ENCODE measurements at regions not wholly inside any gene's neighbourhood (a gene's known extent, or its start where the extent isn't known, plus 50 kb on each side); places are given as distances from the start of the nearest gene placed in this dataset.

- no peak for DNase-seq
Measured at GRCh38 chr9:2319421-2319820, 302.2 kb upstream of the VLDLR start.

GRCh38 chr9:2320114-2320513 is 301.5 kb upstream of the VLDLR start:
- no peak for DNase-seq

DNA sequence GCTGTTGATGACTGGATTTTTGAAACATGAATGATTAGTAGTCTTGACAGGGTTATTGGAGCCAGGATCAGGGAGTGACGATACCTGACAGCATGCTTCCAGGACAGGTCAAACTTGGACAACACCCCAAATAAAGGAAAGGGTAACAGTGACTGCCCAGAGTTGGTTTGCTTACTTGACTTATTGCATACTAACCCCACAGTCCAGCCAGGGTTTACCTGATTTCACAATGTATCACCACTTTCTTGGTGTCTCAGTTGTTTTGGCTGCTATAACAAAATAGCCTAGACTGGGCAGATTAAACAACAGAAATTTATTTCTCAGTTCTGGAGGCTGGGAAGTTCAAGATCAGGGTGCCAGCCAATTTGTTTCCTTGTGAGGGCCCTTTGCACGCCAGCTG is 301.0 kb upstream of the VLDLR start:
- DNase-seq: no peak

DNA sequence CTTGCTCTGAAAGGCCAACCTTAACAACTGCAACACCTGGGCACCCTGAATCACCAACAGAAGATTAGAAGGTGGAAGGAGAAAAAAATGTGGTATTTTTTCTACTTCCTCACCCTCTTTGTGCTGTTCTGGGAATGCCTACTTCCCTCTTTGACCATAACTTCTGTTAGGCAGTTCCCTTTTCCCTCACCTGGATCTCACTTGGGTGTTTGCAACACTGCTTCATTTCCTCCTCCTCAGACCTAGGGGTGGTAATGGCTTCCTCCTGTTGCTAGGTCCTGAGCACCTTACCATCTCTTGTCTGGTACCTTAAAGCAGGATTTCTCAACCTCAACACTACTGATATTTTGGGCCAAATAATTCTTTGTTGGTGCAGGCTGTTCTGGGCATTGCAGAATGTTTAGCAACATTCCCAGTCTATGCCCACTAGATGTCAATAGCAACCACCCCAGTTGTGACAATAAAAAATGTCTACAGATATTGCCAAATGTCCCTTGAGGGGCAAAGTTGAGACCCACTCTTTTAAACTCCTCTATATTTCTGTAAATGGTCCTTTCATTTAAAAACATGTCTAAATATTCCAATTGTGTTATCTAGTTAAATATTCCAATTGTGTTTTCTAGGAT is 300.0 kb upstream of the VLDLR start:
- DNase-seq: no peak

DNA sequence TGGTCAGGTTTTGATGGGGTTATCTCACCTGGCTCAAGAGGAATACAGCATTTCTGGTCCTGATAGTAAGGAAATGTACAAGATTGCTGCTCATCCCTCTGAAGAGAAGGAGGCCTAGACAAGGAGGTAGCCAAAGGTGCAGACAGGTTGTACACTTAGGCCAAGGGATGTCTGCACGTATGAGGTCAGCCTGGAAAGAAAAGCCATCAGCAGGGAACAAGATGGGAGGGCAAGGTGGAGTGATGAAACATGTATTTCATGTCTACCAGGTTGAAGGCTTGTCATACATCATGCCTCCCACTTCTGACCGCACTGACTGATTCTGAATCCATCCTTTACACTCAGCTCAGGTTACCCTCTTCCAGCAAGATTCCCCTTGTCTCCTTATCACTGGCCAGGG is 296.8 kb upstream of the VLDLR start:
- no peak for DNase-seq

DNA sequence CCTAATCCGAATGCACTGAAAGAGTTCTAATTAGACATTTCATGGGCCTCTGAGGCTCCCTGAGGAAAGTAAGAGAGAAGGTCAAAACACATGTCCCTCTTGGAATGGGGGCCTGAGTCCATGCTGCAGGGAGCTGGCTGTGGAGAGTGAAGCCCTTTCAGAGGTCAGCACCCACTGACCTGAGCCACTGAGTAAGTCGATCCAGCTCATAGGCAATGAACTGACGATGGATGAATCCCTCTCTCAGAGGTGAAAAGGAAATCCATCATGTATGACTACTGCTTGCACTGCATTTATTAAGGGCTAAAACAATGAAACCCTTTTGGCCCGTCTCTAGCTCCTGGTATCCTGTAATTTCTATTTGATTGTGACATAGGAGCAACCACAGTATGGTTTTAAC is 288.9 kb upstream of the VLDLR start:
- DNase-seq: no peak

DNA sequence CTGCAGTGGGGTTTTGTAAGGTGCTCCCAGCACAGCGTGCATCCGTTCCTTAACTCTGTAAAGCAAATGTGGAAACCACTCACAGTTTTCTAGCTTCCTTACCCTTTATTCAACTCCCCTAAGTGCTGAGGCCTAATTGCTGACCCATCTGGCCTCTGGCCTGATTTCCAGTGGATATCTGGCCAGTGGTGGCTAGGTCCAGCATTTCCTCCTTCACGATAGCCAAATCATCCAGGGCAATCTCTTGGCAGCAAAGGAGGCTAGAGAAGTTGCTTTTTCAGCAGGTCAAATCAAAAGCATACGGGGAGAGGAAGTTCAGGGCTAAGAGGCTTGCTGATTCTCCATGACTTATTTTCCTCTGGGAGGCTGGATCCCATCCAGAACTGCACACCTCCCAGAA is 286.3 kb upstream of the VLDLR start:
- no peak for DNase-seq

GRCh38 chr9:2336055-2336454 is 285.5 kb upstream of the VLDLR start:
- no peak for DNase-seq

- no peak for DNase-seq
Measured at GRCh38 chr9:2337131-2337530, 284.5 kb upstream of the VLDLR start.

DNA sequence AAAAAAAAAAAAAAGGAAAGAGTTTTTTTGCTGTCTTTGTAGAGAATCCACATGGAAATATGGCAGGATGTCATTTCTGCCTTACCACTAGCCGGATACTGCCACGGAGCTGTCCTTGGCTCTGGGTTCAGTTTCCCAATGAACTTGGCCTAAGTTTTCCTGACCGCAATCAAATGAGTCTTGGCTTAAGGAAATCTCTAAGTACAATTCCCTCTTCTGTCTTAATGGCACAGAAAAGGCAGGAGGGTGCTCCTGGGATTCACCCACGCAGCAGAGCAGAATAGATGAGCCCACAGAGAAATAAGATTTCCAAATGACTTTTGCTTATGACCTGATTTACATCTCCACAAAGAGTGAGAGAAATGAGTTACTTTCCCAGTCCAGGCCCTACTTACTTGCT is 284.0 kb upstream of the VLDLR start:
- DNase-seq: no peak

GRCh38 chr9:2338777-2339365 is 282.7 kb upstream of the VLDLR start:
- no peak for DNase-seq

GRCh38 chr9:2339416-2339815 is 282.2 kb upstream of the VLDLR start:
- DNase-seq: no peak

- no peak for DNase-seq
Measured at GRCh38 chr9:2340046-2340760, 281.4 kb upstream of the VLDLR start.

DNA sequence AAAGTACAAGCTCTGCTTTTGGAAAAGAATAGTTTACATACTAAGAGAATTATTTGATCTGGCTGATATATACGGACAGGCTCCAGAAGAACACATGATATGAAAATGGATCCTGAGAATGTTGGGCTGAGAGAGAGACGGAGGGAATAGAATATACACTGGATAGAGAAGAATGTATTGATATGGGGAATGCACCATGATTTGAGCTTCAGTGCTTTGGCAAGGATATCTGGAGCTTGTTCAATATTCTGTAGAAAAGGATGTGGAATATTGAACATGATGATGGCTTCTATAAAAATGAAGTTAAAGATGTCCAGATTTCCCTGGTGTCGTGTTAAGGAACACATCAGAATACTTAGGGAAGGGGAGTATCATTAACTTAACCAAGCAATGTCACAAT is 280.5 kb upstream of the VLDLR start:
- DNase-seq: no peak

DNA sequence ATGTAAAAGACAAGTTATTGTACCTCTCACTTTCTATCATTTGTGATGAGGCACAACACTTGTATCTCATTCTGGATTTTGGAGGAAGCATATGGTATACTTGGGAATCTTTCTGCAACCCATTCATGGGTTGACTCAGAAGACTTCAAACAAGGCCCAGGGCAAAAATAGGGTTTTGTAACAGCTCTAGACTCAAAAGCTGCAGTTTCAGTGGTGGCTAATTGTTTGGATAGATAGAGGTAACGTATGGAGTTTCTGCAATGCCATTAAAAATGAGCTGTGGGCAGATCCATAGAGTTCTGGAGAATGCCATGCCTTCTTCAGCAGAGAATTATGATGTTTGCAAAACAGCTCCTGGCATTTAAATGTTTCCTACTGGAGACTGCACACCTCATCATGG is 279.6 kb upstream of the VLDLR start:
- DNase-seq: no peak

DNA sequence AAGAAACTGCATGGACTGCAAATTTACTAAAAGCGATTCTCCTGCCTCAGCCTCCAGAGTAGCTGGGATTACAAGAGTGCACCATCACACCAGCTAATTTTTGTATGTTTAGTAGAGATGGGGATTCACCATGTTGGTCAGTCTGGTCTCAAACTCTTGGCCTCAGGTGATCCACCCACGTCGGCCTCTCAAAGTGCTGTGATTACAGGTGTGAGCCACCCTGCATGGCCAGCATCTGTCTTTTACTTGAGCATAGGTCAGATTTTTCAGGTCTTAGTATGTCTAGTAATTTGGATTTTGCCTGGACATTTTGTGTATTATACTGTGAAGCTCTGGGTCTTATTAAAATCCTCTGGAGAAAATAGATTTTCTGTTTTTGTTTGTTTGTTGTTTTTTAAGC is 277.8 kb upstream of the VLDLR start:
- DNase-seq: no peak

DNA sequence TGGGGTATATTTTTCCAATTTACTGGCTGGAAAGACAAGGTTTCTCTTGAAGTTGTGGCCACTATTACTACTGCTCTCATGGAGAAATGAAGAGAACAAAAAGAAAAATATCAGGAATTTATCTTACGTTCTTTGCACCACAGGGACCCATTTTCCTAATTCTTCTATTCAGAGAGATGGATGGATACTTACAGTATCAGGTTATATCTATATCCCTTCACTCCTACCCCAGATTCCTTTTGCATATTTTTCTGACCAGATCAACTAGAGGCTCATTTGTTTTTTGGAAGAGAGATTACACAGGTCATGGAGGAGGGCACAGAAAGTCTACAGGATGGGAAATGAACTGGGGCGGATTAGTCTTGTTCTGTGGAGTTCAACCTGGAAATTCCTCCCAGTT is 277.2 kb upstream of the VLDLR start:
- DNase-seq: no peak

- DNase-seq: no peak
Measured at GRCh38 chr9:2345013-2345412, 276.6 kb upstream of the VLDLR start.

- no peak for DNase-seq
Measured at GRCh38 chr9:2346277-2346913, 275.2 kb upstream of the VLDLR start.

DNA sequence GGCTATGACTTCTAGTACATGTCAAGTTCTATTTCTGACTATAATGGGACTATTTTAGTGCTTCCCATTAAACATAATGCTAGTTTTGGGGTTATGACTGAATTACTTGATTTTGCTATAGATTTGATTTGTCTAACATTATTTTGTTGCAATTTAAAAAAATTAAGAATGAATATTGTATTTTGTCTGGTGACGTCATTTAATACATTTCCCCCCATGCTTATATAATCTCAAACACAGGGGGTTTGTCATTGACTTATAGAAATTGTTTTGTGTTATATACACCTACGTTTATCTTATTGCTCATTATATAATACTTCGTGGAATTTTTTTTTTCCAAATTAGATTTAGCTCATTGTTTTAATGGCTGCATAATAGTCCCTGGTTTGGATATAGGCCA is 270.3 kb upstream of the VLDLR start:
- DNase-seq: no peak

DNA sequence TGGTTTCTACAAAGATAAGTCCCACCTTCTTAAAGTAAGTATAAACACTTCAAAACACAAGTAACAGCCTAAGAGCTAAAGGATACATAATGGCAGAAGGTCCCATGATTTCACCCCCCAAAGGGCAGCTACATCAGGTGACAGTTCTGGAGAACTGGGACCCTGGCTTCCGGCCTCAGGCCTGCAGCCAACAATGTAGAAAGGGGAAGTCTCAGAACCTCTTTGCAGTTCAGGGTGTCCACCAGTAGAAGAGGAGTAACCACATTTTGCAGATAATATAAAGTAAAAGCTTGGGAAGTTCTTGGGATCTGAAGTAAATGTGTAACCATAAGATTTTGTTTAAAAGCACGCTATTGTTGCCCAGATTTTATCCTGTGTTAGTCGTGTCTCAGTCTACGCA is 267.4 kb upstream of the VLDLR start:
- DNase-seq: no peak

DNA sequence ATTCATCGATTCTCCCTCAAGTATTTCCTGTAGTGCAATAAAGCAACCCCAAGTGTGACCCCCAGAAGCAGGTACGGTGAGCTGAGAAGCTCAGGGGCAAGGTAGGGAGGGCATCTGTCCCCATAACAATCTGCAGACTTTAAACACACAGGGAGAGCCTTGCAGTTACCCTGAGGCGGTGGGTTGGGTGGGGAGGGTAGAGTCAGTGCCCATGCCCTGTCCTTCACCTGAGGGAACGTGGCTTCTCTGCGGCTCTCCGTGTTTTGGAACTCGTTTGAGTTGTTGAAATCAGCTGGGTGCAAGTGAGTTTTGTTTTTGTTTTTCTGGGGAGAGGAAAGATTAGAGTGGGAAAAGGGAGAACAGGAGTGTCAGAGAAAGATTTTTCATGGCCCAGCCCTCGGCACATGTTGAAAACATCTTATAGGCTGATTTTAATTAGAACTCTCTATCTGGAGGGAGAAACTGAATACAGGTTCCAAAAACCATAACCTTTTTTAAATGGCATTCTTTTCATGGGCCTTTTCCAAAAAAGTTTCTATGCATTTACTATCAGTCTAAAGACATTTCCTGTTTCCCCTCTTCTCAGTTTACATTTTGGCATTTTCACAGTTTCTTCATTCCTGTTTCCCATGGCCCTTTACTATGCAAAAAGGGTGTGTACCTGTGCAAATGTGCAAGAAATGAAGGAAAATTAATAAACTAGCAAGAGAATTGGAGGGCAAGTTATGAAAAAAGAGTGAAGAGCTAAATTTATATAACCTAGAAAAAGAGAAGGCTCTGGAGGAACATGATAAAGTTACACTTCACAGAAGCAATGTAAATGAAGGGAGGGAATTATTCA is 266.5 kb upstream of the VLDLR start:
- DNase-seq: no peak

- DNase-seq: no peak
Measured at GRCh38 chr9:2355697-2355983, 265.9 kb upstream of the VLDLR start.
